Upper lobe of right lung (tissue), 1 donor: ENCODE measurements at regions not wholly inside any gene's neighbourhood (a gene's known extent, or its start where the extent isn't known, plus 50 kb on each side); places are given as distances from the start of the nearest gene placed in this dataset.

Experiments used
- ATAC-seq: fragments of 200-7000 bp; cut with Tn5 transposase; one replicate; pipeline ENCODE4 v1.9.1; 2020; ENCODE audit warnings: mild to moderate bottlenecking, moderate library complexity
- DNase-seq: peaks from one replicate; pipeline ENCODE4 v3.0.0-alpha.2; 2020
- H3K27ac ChIP-seq: fragments of 200-600 bp; one replicate; pipeline ENCODE4 v1.8.0; 2022
- H3K27me3 ChIP-seq: fragments of 200-600 bp; one replicate; pipeline ENCODE4 v1.8.0; 2022; ENCODE audit warnings: mild to moderate bottlenecking
- H3K36me3 ChIP-seq: fragments of 200-600 bp; one replicate; pipeline ENCODE4 v1.8.0; 2022
- H3K4me1 ChIP-seq: fragments of 200-600 bp; one replicate; pipeline ENCODE4 v1.8.0; 2022
- H3K4me3 ChIP-seq: fragments of 200-600 bp; one replicate; pipeline ENCODE4 v1.8.0; 2022; ENCODE audit warnings: mild to moderate bottlenecking
- H3K9me3 ChIP-seq: fragments of 200-600 bp; one replicate; pipeline ENCODE4 v1.8.0; 2022
- CTCF ChIP-seq: fragments of 200-600 bp; IDR thresholded peaks from one replicate; pipeline ENCODE4 v1.8.0; 2022; ENCODE audit warnings: antibody characterized with exemption
- intact Hi-C: fragments of 100-400 bp; cut with DNase I; formaldehyde crosslinking; loops from one replicate; pipeline ENCODE4 v1.11.0; 2022
- donor health status: DM: no; HTN: yes; CAD: no; lungs with severe emphysema.

- DNase-seq (no peak), ATAC-seq (no peak)
- H3K9me3 ChIP-seq = no peaks in the 10 kb centered on the region
- TF ChIP-seq CTCF = no peak
- intact Hi-C loops = no loop called here
- H3K4me3 ChIP-seq = no peak overlapping the region
- H3K4me1 ChIP-seq = no peaks in the 10 kb centered on the region
- no peaks in the 10 kb centered on the region for H3K27me3 ChIP-seq
- no peaks in the 10 kb centered on the region for H3K36me3 ChIP-seq
- H3K27ac ChIP-seq = no peak overlapping the region
Observed at GRCh38 chr13:44765001-44765471, 188.9 kb upstream of the TSC22D1 start.

DNA sequence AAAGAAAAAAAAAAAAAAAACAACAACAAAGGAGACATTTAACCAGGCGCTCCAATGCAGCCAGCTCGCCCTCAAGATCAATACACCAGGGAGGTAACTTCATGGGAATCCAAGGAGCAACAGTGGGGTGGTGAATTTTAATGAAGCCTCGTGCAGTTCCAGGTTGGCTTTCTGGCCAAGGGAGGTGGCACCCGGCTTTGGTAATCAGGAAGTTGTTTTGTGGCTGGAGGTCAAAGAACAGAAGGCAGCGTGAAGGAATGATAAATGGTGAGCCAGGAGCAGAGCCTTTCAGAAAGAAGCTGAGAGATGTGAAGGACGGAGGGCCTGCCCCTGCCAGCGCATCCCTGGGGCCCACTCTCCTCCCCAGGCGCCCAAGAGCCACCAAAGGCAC, 188.2 kb upstream of the TSC22D1 start:
- DNase-seq = no peak

DNA sequence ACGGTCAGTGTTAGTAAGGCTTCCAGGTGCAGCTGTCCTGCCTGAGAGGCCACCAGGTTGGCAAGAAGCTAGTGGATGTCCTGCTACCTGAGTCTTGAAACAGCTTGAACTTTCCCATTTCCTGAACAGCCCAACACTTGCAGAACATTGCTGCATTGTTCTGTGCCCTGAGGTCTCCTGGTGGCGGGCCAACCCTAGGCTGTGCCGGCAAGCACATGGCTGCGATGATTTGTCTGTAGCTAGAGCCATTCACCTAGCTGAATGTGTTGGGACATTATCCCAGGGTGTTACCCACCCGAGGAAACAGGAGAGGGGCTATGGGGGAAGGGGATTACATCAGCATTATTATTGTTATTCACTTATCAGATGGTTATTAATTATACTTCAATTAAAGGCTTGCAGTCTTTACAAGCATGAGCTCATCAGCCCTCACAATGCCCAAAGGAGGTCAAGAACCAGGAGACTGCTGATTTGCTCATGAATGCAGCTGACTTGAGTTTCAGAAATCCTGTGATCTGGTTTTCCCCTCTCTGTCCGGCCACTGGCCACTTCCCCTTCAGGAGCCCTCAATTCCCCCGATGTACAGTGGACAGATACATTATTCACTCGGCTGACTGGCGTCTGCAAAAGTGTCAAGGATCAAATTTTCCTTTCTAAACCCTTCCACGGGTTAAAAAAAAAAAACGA, 187.6 kb upstream of the TSC22D1 start:
- Histone ChIP-seq H3K27ac (no peak overlapping the region), H3K9me3 (no peaks in the 10 kb centered on the region), H3K36me3 (no peaks in the 10 kb centered on the region), H3K27me3 (no peaks in the 10 kb centered on the region), H3K4me1 (no peaks in the 10 kb centered on the region), H3K4me3 (no peak overlapping the region)
- TF ChIP-seq CTCF = no peak
- intact Hi-C loops = no loop called here
- DNase-seq (no peak), ATAC-seq (peak; percentile 58)

More for the DNA sequence above, 188.2 kb upstream of the TSC22D1 start:
- Histone ChIP-seq H3K36me3 (no peaks in the 10 kb centered on the region), H3K9me3 (no peaks in the 10 kb centered on the region), H3K27me3 (no peaks in the 10 kb centered on the region), H3K27ac (no peak overlapping the region), H3K4me3 (no peak overlapping the region), H3K4me1 (no peaks in the 10 kb centered on the region)
- intact Hi-C loops = no loop called here
- no peak for TF ChIP-seq CTCF
- ATAC-seq = no peak

- Histone ChIP-seq H3K27me3 (no peaks in the 10 kb centered on the region), H3K27ac (no peak overlapping the region), H3K4me3 (no peak overlapping the region), H3K4me1 (no peaks in the 10 kb centered on the region), H3K36me3 (no peaks in the 10 kb centered on the region), H3K9me3 (no peaks in the 10 kb centered on the region)
- DNase-seq (no peak), ATAC-seq (no peak)
- intact Hi-C loops = no loop called here
- no peak for TF ChIP-seq CTCF
Observed at GRCh38 chr13:44762911-44763310, 186.8 kb upstream of the TSC22D1 start.

GRCh38 chr13:44760434-44760833, 184.3 kb upstream of the TSC22D1 start:
- TF ChIP-seq CTCF = no peak
- H3K27ac ChIP-seq = no peak overlapping the region
- no peaks in the 10 kb centered on the region for H3K27me3 ChIP-seq
- H3K4me1 ChIP-seq = no peaks in the 10 kb centered on the region
- intact Hi-C loops = no loop called here
- H3K4me3 ChIP-seq = no peak overlapping the region
- no peaks in the 10 kb centered on the region for H3K9me3 ChIP-seq
- no peak for DNase-seq
- no peaks in the 10 kb centered on the region for H3K36me3 ChIP-seq
- peak; percentile 62 for ATAC-seq
